ENCODE measurements at regions not wholly inside any gene's neighbourhood (a gene's known extent, or its start where the extent isn't known, plus 50 kb on each side); places are given as distances from the start of the nearest gene placed in this dataset.

DNA sequence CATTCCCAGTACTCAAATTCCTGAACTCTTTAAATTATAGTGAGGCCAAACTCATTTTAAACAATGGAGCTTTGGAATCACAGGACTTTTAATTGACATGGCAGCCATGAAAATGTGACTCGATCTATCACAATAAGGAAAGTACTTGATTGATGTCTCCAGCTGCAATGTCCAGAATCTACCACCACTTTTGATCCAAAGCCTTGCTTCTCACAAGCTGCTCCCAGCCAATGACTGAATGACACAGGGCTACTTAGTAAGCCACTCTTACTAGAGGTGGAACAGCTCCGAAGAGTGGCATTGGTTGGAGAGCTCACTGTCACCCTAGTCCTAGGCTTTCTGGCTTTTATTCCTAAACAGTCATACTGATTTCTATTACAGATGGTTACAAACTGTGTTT lies 270.1 kb downstream of the IRS1 start:
- H3K36me3 Mint-ChIP-seq (ENCODE audit: low read depth) = no peaks in the 10 kb centered on the region
- no peaks in the 10 kb centered on the region for H3K27me3 Mint-ChIP-seq (ENCODE audit: low read depth)
- H3K4me3 Mint-ChIP-seq = no peak overlapping the region
- H3K4me1 Mint-ChIP-seq = peaks cover 35% of the 10 kb centered on the region
- TF ChIP-seq, protein P1, sequence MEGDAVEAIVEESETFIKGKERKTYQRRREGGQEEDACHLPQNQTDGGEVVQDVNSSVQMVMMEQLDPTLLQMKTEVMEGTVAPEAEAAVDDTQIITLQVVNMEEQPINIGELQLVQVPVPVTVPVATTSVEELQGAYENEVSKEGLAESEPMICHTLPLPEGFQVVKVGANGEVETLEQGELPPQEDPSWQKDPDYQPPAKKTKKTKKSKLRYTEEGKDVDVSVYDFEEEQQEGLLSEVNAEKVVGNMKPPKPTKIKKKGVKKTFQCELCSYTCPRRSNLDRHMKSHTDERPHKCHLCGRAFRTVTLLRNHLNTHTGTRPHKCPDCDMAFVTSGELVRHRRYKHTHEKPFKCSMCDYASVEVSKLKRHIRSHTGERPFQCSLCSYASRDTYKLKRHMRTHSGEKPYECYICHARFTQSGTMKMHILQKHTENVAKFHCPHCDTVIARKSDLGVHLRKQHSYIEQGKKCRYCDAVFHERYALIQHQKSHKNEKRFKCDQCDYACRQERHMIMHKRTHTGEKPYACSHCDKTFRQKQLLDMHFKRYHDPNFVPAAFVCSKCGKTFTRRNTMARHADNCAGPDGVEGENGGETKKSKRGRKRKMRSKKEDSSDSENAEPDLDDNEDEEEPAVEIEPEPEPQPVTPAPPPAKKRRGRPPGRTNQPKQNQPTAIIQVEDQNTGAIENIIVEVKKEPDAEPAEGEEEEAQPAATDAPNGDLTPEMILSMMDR (IDR thresholded peaks at IDR 0.05; ENCODE audit: unreplicated experiment in 3 of 3) = no peak
- H3K9me3 Mint-ChIP-seq = no peaks in the 10 kb centered on the region
- no peak overlapping the region for H3K27ac Mint-ChIP-seq

DNA sequence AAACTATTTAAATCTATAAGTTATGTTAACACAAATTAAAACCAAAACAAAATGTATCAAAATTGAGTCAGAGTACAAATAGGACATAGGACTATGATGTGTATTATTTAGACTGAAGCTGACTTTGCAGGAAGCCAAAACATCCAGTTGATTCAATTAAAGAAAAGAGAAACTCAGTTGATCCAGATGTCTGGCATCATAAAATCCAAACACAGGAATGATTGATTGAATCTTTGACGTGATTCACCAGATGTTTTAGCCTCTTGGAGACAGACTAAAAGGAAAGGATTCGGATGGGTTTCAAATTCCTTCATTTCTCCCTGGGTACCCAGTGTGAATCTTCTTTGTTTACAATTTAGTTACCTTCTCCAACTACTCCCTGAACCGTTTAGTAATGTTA lies 272.9 kb downstream of the IRS1 start:
- TF ChIP-seq, protein P1 (IDR thresholded peaks at IDR 0.05; ENCODE audit: unreplicated experiment in 3 of 3) = no peak
- no peak overlapping the region for H3K4me3 Mint-ChIP-seq
- H3K27ac Mint-ChIP-seq = peak overlapping the region; percentile 50 to 64 (median 59)
- peaks cover 32% of the 10 kb centered on the region for H3K4me1 Mint-ChIP-seq
- H3K36me3 Mint-ChIP-seq (ENCODE audit: low read depth) = no peaks in the 10 kb centered on the region
- H3K27me3 Mint-ChIP-seq (ENCODE audit: low read depth) = no peaks in the 10 kb centered on the region
- H3K9me3 Mint-ChIP-seq = no peaks in the 10 kb centered on the region

DNA sequence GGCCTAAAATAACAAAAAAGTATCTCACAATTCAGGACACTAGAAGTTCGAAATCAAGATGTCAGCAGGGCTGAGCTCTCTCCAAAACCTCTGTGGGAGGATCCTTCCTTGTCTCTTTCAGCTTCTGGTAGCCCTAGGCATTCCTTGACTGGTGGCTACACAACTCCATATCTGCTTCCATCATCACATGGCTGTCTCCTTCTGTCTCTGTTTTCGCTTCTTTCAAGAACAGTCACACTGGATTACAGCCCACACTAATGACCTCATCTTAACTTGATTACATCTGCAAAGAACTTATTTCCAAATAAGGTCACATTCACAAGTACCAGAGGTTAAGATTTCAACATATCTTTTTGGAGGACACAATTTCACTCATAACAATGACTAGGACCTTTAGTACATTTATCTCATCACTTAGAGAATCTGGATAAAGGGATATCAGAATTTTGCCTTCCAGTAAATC lies 275.2 kb downstream of the IRS1 start:
- H3K4me3 Mint-ChIP-seq = no peak overlapping the region
- peaks cover 9% of the 10 kb centered on the region for H3K9me3 Mint-ChIP-seq
- peak overlapping the region in 1 of 3 experiments; percentile 7 for H3K27ac Mint-ChIP-seq
- peaks cover 22% of the 10 kb centered on the region for H3K4me1 Mint-ChIP-seq
- TF ChIP-seq, protein P1 (IDR thresholded peaks at IDR 0.05; ENCODE audit: unreplicated experiment in 3 of 3) = no peak
- no peaks in the 10 kb centered on the region for H3K27me3 Mint-ChIP-seq (ENCODE audit: low read depth)
- no peaks in the 10 kb centered on the region for H3K36me3 Mint-ChIP-seq (ENCODE audit: low read depth)

DNA sequence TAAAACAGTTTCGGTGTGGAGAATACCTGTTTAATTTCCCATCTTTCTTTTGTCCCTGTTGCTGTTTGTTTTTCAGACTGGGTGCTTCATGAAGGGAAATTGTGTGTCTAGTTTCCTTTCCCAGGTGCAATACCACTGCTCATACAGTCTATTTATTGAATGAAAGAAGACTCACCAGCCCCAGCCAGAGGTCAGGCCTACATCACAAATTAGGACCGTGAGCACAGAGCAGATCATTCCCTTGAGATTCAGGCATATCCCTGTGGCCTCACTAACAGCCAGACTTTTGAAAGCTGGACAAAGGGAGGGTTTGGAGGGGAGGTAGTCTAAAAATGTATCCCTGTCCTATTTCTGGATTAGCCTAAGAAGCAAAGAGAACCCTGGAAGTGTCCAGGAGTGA lies 278.9 kb downstream of the IRS1 start:
- TF ChIP-seq, protein P1 (IDR thresholded peaks at IDR 0.05; ENCODE audit: unreplicated experiment in 3 of 3) = no peak
- Mint-ChIP-seq H3K27me3 (ENCODE audit: low read depth) (no peaks in the 10 kb centered on the region), H3K27ac (no peak overlapping the region), H3K36me3 (ENCODE audit: low read depth) (no peaks in the 10 kb centered on the region), H3K9me3 (peaks cover 12% of the 10 kb centered on the region), H3K4me1 (peaks cover 11% of the 10 kb centered on the region), H3K4me3 (no peak overlapping the region)

DNA sequence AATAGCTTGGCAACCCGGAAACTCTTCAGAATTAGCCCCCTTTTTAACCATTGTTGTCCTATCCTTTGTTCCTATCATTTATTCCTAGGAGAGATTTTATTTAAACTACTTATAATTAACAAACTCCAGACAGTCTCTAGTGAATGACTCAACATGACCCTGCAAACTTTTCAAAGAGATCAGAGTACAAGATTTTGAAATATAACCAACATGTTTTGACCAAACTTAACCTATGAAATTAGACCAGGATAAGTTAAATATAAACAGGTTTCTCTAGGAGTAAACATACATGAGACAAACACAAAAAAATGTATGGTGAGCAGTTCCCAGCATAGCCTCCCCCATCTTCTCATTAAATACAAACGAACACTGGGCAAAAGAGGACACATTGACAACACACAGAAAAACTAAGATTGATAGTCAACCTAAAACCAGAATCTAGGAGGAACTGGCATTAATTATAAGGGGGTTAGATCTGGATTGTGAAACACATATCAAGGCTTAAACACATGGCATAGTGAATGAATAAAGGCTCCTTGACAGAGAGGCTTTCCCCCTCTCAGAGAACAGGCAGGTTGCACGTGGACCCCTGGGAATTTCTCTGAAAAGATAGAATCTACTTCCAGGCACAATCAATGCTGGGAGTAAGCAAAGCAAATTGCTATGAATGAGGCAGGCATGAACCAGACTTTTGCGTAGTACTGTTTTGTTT lies 284.1 kb downstream of the IRS1 start:
- no peak overlapping the region for H3K4me3 Mint-ChIP-seq
- peak overlapping the region in 2 of 3 experiments; percentile 22 to 43 for H3K27ac Mint-ChIP-seq
- peaks cover 24% of the 10 kb centered on the region for H3K4me1 Mint-ChIP-seq
- TF ChIP-seq, protein P1 (IDR thresholded peaks at IDR 0.05; ENCODE audit: unreplicated experiment in 3 of 3) = no peak
- peaks cover 9% of the 10 kb centered on the region for H3K9me3 Mint-ChIP-seq
- H3K36me3 Mint-ChIP-seq (ENCODE audit: low read depth) = no peaks in the 10 kb centered on the region
- H3K27me3 Mint-ChIP-seq (ENCODE audit: low read depth) = no peaks in the 10 kb centered on the region

DNA sequence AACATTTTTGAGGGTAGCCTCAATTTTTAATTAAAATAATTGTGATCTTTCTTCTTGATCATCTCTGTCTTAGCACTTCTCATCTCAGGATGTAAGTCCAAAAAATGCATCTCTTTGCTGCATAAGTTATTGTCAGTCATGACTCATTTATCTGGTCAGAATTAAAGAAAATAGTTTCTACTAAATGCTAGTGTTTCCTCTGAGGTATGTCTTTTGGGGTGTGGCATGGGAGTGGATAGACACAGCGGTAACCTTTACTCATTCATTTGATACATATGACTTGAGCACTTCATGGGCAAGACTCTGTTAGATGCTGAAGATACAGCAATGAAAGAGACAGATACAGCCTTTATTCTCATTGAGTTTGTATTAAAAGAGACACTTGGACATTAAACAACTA lies 284.7 kb downstream of the IRS1 start:
- no peaks in the 10 kb centered on the region for H3K27me3 Mint-ChIP-seq (ENCODE audit: low read depth)
- no peak overlapping the region for H3K27ac Mint-ChIP-seq
- TF ChIP-seq, protein P1 (IDR thresholded peaks at IDR 0.05; ENCODE audit: unreplicated experiment in 3 of 3) = no peak
- peaks cover 24% of the 10 kb centered on the region for H3K4me1 Mint-ChIP-seq
- no peak overlapping the region for H3K4me3 Mint-ChIP-seq
- H3K36me3 Mint-ChIP-seq (ENCODE audit: low read depth) = no peaks in the 10 kb centered on the region
- peaks cover 5% of the 10 kb centered on the region for H3K9me3 Mint-ChIP-seq

Measured in nephron (organoid).